ENCODE measurements at regions not wholly inside any gene's neighbourhood (a gene's known extent, or its start where the extent isn't known, plus 50 kb on each side); places are given as distances from the start of the nearest gene placed in this dataset.

DNA sequence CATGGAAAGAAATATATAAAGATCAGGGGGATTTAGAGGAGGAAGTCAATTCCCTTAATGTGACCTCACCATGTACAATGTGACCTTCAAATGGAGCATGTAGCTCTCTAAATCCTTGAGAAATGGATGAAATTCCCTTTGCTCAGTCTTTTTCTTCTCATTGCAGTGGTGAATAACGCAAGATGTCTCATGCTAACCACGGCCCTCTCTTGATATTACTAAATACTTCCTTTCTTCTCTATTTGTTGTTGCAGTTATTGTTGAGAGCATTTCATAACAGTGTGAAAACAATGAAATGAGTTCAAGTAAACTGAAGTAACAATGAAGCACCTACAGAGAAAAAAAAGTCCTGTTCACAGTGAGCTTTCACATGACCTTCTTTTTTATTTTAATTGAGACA lies 55.6 kb downstream of the ZNF281 start:
- TF ChIP-seq, protein P1, sequence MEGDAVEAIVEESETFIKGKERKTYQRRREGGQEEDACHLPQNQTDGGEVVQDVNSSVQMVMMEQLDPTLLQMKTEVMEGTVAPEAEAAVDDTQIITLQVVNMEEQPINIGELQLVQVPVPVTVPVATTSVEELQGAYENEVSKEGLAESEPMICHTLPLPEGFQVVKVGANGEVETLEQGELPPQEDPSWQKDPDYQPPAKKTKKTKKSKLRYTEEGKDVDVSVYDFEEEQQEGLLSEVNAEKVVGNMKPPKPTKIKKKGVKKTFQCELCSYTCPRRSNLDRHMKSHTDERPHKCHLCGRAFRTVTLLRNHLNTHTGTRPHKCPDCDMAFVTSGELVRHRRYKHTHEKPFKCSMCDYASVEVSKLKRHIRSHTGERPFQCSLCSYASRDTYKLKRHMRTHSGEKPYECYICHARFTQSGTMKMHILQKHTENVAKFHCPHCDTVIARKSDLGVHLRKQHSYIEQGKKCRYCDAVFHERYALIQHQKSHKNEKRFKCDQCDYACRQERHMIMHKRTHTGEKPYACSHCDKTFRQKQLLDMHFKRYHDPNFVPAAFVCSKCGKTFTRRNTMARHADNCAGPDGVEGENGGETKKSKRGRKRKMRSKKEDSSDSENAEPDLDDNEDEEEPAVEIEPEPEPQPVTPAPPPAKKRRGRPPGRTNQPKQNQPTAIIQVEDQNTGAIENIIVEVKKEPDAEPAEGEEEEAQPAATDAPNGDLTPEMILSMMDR (conservative IDR thresholded peaks at IDR 0.05; ENCODE audit: low read length), result no peak
- no peak for TF ChIP-seq EZH2phosphoT487 (IDR thresholded peaks at IDR 0.05; ENCODE audit: borderline replicate concordance, low read depth, low read length)
